ENCODE measurements at regions not wholly inside any gene's neighbourhood (a gene's known extent, or its start where the extent isn't known, plus 50 kb on each side); places are given as distances from the start of the nearest gene placed in this dataset.

- H3K4me3 ChIP-seq (ENCODE audit: low read depth, low read length), result no peak overlapping the region
- TF ChIP-seq CTCF (conservative IDR thresholded peaks at IDR 0.05; ENCODE audit: low read depth, low read length), result no peak
- DNase-seq (ENCODE audit: low read depth), result no peak
Measured at GRCh38 chr1:11358984-11359383, 86.0 kb downstream of the UBIAD1 start.

GRCh38 chr1:11362547-11363021 is 89.6 kb downstream of the UBIAD1 start:
- no peak overlapping the region for H3K4me3 ChIP-seq (ENCODE audit: low read depth, low read length)
- TF ChIP-seq CTCF (conservative IDR thresholded peaks at IDR 0.05; ENCODE audit: low read depth, low read length), result no peak
- no peak for DNase-seq (ENCODE audit: low read depth)

DNA sequence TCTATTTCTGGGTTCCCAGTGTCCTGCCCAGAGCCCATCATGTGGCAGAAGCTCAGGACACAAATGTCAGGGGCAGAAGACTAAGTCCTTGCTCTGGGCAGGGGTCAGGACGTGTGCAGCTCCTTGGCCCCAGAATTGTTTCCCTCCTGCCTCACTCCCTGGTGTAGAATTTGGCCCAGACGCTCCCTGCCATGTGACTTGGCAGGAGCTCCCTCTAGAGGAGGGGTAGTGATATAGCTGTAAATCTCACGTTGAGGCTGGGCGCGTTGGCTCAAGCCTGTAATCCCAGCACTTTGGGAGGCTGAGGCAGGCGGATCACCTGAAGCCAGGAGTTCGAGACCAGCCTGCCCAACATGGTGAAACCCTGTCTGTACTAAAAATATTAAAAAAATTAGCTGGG is 91.2 kb downstream of the UBIAD1 start:
- TF ChIP-seq CTCF (conservative IDR thresholded peaks at IDR 0.05; ENCODE audit: low read depth, low read length), result peak; percentile 30
- DNase-seq (ENCODE audit: low read depth), result no peak
- no peak overlapping the region for H3K4me3 ChIP-seq (ENCODE audit: low read depth, low read length)

GRCh38 chr1:11365744-11366387 is 92.9 kb downstream of the UBIAD1 start:
- no peak for DNase-seq (ENCODE audit: low read depth)
- no peak overlapping the region for H3K4me3 ChIP-seq (ENCODE audit: low read depth, low read length)
- TF ChIP-seq CTCF (conservative IDR thresholded peaks at IDR 0.05; ENCODE audit: low read depth, low read length), result no peak

DNA sequence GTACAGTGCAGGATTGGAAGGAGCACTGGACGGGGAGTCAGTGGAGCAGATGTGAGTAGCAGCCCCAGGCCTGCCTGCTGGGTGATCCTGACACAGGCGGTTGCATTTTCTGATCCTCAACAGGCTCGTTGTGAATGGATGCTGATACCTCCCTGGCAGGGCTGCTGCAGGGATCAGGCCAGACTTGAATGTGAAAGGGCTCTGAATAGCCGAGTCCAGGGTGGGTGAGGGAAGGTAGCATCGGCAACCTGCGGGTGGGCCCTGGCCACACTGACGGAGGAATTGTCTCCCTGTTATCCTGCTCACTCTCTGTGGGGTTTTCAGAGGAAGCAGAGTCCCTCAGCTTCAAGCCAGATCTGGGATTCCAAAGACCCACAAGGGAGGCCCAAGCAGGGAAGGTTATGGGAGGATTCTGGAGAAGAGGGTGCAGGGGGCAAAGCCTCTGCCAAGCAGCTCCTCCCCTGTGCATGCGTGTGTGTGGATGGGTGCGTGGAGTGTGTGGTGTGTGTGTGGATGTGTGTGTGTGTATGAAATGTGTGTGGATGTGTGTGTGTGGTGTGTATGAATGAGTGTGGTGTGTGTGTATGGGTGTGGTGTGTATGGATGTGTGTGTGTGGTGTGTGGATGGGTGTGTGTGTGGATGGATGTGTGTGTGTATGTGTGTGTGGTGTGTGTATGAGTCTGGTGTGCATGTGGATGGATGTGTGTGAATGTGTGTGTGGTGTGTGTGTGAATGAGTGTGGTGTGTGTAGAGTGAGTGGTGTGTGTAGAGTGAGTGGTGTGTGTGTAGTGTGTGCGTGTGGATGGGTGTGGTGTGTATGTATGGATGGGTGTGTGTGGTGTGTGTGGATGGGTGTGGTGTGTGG is 100.3 kb downstream of the UBIAD1 start:
- no peak for DNase-seq (ENCODE audit: low read depth)
- H3K4me3 ChIP-seq (ENCODE audit: low read depth, low read length), result no peak overlapping the region
- TF ChIP-seq CTCF (conservative IDR thresholded peaks at IDR 0.05; ENCODE audit: low read depth, low read length), result no peak

GRCh38 chr1:11373895-11374747 is 101.1 kb downstream of the UBIAD1 start:
- TF ChIP-seq CTCF (conservative IDR thresholded peaks at IDR 0.05; ENCODE audit: low read depth, low read length), result no peak
- no peak for DNase-seq (ENCODE audit: low read depth)
- no peak overlapping the region for H3K4me3 ChIP-seq (ENCODE audit: low read depth, low read length)

Data from epithelial cell of proximal tubule (primary cell).